ENCODE measurements at regions not wholly inside any gene's neighbourhood (a gene's known extent, or its start where the extent isn't known, plus 50 kb on each side); places are given as distances from the start of the nearest gene placed in this dataset.

GRCh38 chr11:128310005-128310404, 277.4 kb downstream of the ETS1 start:
- no peak for TF ChIP-seq CTCF (IDR thresholded peaks at IDR 0.05; ENCODE audit: low read depth, low read length, poor library complexity, severe bottlenecking)
- TF ChIP-seq EZH2phosphoT487 (IDR thresholded peaks at IDR 0.05; ENCODE audit: borderline replicate concordance, low read length), result no peak

Data from DOHH2 (cell line).